GM23338 (cell line): ENCODE measurements at regions not wholly inside any gene's neighbourhood (a gene's known extent, or its start where the extent isn't known, plus 50 kb on each side); places are given as distances from the start of the nearest gene placed in this dataset.

Experiments used
- ATAC-seq: fragments of 200-7000 bp; cut with Tn5 transposase; 3 replicates; pipeline ENCODE4 v1.9.1; 2020
- DNase-seq: peaks from one replicate; pipeline ENCODE4 v3.0.0-alpha.2; 2015; ENCODE audit warnings: low spot score
- H2AFZ ChIP-seq: fragments of 200-600 bp; sonication (generic); 2 replicates; pipeline ENCODE4 v1.8.0; 2016; ENCODE audit warnings: antibody characterized with exemption, mild to moderate bottlenecking, moderate library complexity
- H3F3A ChIP-seq: fragments of 200-600 bp; sonication (generic); replicated peaks from 2 replicates; pipeline ENCODE4 v1.8.0; 2017; ENCODE audit warnings: antibody characterized with exemption, mixed run types, low read depth
- H3K27ac ChIP-seq: fragments of 200-600 bp; sonication (generic); 2 replicates; pipeline ENCODE4 v1.6.1; 2016; ENCODE audit warnings: low read depth
- H3K27me3 ChIP-seq: fragments of 200-600 bp; sonication (generic); 2 replicates; pipeline ENCODE4 v1.8.0; 2016; ENCODE audit warnings: mild to moderate bottlenecking, mixed run types, moderate library complexity; ENCODE audit not compliant: insufficient read depth
- H3K36me3 ChIP-seq: fragments of 200-600 bp; sonication (generic); 2 replicates; pipeline ENCODE4 v1.8.0; 2016; ENCODE audit warnings: mild to moderate bottlenecking; ENCODE audit not compliant: insufficient read depth
- H3K4me1 ChIP-seq: fragments of 200-600 bp; sonication (generic); 2 replicates; pipeline ENCODE4 v1.8.0; 2016; ENCODE audit warnings: mild to moderate bottlenecking, moderate library complexity; ENCODE audit not compliant: insufficient read depth
- H3K4me2 ChIP-seq: fragments of 200-600 bp; sonication (generic); 2 replicates; pipeline ENCODE4 v1.7.1; 2017; ENCODE audit warnings: mixed run types
- H3K4me3 ChIP-seq: fragments of 200-600 bp; sonication (generic); 2 replicates; pipeline ENCODE4 v1.6.1; 2016; ENCODE audit warnings: mixed run types
- H3K79me2 ChIP-seq: fragments of 200-600 bp; sonication (generic); replicated peaks from 2 replicates; pipeline ENCODE4 v1.8.0; 2017; ENCODE audit warnings: mild to moderate bottlenecking; ENCODE audit not compliant: insufficient read depth
- H3K9me2 ChIP-seq: fragments of 200-600 bp; sonication (generic); 2 replicates; pipeline ENCODE4 v1.8.0; 2017; ENCODE audit not compliant: insufficient read depth
- H4K20me1 ChIP-seq: fragments of 200-600 bp; sonication (generic); replicated peaks from 2 replicates; pipeline ENCODE4 v1.8.0; 2017; ENCODE audit warnings: mild to moderate bottlenecking; ENCODE audit not compliant: insufficient read depth
- H3K27ac Mint-ChIP-seq: 2 replicates; pipeline ENCODE4 v1.8.0; 2020; ENCODE audit warnings: inconsistent platforms, mild to moderate bottlenecking, moderate library complexity, mixed read lengths
- H3K27me3 Mint-ChIP-seq: 3 replicates; pipeline ENCODE4 v1.8.0; 2022; ENCODE audit warnings: low read depth, mild to moderate bottlenecking, moderate library complexity, mixed read lengths, inconsistent platforms; ENCODE audit not compliant: insufficient read depth, poor library complexity
- H3K36me3 Mint-ChIP-seq: 3 replicates; pipeline ENCODE4 v1.8.0; 2021; ENCODE audit warnings: low read depth, mild to moderate bottlenecking, inconsistent platforms, moderate library complexity, mixed read lengths
- H3K4me1 Mint-ChIP-seq: 3 replicates; pipeline ENCODE4 v1.8.0; 2020; ENCODE audit warnings: mild to moderate bottlenecking, inconsistent platforms, mixed read lengths
- H3K4me3 Mint-ChIP-seq: 3 replicates; pipeline ENCODE4 v1.8.0; 2021; ENCODE audit warnings: moderate library complexity, mild to moderate bottlenecking, inconsistent platforms, mixed read lengths
- H3K9me3 Mint-ChIP-seq: 3 replicates; pipeline ENCODE4 v1.8.0; 2020; ENCODE audit warnings: moderate library complexity, mild to moderate bottlenecking, inconsistent platforms, mixed read lengths
- CREB1 ChIP-seq: fragments of 250-450 bp; sonication (Bioruptor Pico); IDR thresholded peaks from 2 replicates; pipeline ENCODE4 v1.5.0; 2020; ENCODE audit warnings: low read depth, mild to moderate bottlenecking, moderate library complexity
- EZH2 ChIP-seq: fragments of 200-600 bp; sonication (generic); IDR thresholded peaks from one replicate; pipeline ENCODE4 v1.8.0; 2017; ENCODE audit warnings: antibody characterized with exemption, mild to moderate bottlenecking, low read depth; ENCODE audit not compliant: unreplicated experiment
- EZH2phosphoT487 ChIP-seq: fragments of 200-600 bp; sonication (generic); IDR thresholded peaks from one replicate; pipeline ENCODE4 v1.8.1; 2018; ENCODE audit warnings: antibody characterized with exemption; ENCODE audit not compliant: unreplicated experiment
- JUNB ChIP-seq: IDR thresholded peaks from one replicate; pipeline ENCODE4 v1.6.1; 2016; ENCODE audit warnings: antibody characterized with exemption; ENCODE audit not compliant: unreplicated experiment
- ZNF331 ChIP-seq: fragments of 250-450 bp; sonication (Bioruptor Pico); IDR thresholded peaks from 2 replicates; pipeline ENCODE4 v1.5.0; 2020; ENCODE audit warnings: low read depth, mild to moderate bottlenecking, moderate library complexity
- TF ChIP-seq, protein P1 (sequence below): fragments of 250-450 bp; sonication (Bioruptor Pico); IDR thresholded peaks from 2 replicates; pipeline ENCODE4 v1.5.0; 2020; ENCODE audit warnings: mild to moderate bottlenecking, moderate library complexity

DNA sequence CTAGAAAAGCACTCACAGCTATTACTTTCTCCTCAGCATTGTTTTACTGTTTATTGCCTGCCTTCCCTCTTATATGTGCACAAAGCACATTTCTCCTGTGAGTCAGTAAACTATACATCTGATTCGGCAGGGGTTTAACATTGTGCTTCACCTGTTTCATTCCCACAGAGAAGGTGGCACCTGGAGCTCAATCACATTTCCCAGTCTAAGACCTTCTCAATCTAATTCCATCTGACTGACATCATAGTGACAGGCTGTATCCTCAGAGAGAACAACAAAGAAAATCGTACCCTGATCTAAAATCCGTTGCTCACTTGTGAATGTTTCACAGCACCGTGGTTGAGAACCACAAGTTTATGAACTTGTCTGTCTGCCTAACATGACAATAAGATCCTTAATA is 92.4 kb upstream of the CAST start:
- H3K4me1 ChIP-seq, result peaks cover 5% of the 10 kb centered on the region; the same call in 1 of the 2 replicates
- H3K27ac Mint-ChIP-seq, result no peak overlapping the region
- no peak overlapping the region for H3K4me3 ChIP-seq
- H3K27me3 Mint-ChIP-seq, result peaks cover 1% of the 10 kb centered on the region
- no peaks in the 10 kb centered on the region for H3F3A ChIP-seq
- H3K4me1 Mint-ChIP-seq, result peaks cover 8% of the 10 kb centered on the region
- H3K36me3 Mint-ChIP-seq, result no peaks in the 10 kb centered on the region
- no peak overlapping the region for H2AFZ ChIP-seq
- H3K27me3 ChIP-seq, result no peaks in the 10 kb centered on the region
- no peak overlapping the region for H3K4me2 ChIP-seq
- no peak for DNase-seq
- H3K27ac ChIP-seq, result no peak overlapping the region
- H3K9me3 Mint-ChIP-seq, result no peaks in the 10 kb centered on the region
- H3K79me2 ChIP-seq, result no peaks in the 10 kb centered on the region
- H3K36me3 ChIP-seq, result no peaks in the 10 kb centered on the region
- no peak overlapping the region for H3K4me3 Mint-ChIP-seq
- TF ChIP-seq, protein P1, sequence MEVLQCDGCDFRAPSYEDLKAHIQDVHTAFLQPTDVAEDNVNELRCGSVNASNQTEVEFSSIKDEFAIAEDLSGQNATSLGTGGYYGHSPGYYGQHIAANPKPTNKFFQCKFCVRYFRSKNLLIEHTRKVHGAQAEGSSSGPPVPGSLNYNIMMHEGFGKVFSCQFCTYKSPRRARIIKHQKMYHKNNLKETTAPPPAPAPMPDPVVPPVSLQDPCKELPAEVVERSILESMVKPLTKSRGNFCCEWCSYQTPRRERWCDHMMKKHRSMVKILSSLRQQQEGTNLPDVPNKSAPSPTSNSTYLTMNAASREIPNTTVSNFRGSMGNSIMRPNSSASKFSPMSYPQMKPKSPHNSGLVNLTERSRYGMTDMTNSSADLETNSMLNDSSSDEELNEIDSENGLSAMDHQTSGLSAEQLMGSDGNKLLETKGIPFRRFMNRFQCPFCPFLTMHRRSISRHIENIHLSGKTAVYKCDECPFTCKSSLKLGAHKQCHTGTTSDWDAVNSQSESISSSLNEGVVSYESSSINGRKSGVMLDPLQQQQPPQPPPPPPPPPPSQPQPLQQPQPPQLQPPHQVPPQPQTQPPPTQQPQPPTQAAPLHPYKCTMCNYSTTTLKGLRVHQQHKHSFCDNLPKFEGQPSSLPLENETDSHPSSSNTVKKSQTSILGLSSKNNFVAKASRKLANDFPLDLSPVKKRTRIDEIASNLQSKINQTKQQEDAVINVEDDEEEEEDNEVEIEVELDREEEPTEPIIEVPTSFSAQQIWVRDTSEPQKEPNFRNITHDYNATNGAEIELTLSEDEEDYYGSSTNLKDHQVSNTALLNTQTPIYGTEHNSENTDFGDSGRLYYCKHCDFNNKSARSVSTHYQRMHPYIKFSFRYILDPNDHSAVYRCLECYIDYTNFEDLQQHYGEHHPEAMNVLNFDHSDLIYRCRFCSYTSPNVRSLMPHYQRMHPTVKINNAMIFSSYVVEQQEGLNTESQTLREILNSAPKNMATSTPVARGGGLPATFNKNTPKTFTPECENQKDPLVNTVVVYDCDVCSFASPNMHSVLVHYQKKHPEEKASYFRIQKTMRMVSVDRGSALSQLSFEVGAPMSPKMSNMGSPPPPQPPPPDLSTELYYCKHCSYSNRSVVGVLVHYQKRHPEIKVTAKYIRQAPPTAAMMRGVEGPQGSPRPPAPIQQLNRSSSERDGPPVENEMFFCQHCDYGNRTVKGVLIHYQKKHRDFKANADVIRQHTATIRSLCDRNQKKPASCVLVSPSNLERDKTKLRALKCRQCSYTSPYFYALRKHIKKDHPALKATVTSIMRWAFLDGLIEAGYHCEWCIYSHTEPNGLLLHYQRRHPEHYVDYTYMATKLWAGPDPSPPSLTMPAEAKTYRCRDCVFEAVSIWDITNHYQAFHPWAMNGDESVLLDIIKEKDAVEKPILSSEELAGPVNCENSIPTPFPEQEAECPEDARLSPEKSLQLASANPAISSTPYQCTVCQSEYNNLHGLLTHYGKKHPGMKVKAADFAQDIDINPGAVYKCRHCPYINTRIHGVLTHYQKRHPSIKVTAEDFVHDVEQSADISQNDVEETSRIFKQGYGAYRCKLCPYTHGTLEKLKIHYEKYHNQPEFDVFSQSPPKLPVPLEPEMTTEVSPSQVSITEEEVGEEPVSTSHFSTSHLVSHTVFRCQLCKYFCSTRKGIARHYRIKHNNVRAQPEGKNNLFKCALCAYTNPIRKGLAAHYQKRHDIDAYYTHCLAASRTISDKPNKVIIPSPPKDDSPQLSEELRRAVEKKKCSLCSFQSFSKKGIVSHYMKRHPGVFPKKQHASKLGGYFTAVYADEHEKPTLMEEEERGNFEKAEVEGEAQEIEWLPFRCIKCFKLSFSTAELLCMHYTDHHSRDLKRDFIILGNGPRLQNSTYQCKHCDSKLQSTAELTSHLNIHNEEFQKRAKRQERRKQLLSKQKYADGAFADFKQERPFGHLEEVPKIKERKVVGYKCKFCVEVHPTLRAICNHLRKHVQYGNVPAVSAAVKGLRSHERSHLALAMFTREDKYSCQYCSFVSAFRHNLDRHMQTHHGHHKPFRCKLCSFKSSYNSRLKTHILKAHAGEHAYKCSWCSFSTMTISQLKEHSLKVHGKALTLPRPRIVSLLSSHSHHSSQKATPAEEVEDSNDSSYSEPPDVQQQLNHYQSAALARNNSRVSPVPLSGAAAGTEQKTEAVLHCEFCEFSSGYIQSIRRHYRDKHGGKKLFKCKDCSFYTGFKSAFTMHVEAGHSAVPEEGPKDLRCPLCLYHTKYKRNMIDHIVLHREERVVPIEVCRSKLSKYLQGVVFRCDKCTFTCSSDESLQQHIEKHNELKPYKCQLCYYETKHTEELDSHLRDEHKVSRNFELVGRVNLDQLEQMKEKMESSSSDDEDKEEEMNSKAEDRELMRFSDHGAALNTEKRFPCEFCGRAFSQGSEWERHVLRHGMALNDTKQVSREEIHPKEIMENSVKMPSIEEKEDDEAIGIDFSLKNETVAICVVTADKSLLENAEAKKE (CRISPR knock-in tag), result no peak
- TF ChIP-seq EZH2phosphoT487, result no peak
- TF ChIP-seq JUNB, result no peak
- no peaks in the 10 kb centered on the region for H4K20me1 ChIP-seq
- H3K9me2 ChIP-seq, result no peaks in the 10 kb centered on the region
- no peak for ATAC-seq

DNA sequence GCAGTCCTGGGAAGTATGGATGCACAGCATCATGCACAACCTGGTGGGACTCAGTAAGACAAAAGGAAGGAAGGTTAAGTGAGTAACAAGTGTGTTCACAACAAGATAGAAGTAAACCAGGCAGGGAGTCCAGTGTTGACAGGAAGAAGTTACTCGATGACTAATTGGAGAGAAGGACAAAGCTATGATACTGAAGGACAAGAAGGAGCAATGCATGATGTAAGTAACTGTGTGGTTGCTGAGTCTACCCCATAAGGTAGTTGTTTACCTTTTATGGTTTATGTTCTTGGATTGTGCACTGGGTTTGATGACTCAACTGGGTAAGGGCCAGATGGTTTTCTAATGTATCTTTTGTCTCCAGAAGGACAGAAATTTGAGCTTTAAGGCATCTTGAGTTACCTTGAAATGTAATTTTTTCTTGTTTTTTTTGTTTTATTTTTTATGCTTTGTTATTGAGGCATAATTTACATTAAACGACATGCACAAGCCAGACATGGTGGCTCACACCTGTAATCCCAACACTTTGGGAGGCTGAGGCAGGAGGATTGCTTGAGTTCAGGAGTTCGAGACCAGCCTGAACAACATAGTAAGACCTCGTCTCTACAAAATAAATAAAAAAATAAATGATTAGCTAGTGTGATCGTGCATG is 89.2 kb upstream of the CAST start:
- Mint-ChIP-seq H3K36me3 (no peaks in the 10 kb centered on the region), H3K27ac (no peak overlapping the region), H3K4me3 (no peak overlapping the region), H3K27me3 (peaks cover 1% of the 10 kb centered on the region), H3K9me3 (no peaks in the 10 kb centered on the region), H3K4me1 (no peaks in the 10 kb centered on the region)
- DNase-seq, result no peak
- Histone ChIP-seq H3K4me3 (no peak overlapping the region), H3K27ac (no peak overlapping the region), H4K20me1 (no peaks in the 10 kb centered on the region), H3K36me3 (no peaks in the 10 kb centered on the region), H3K9me2 (no peaks in the 10 kb centered on the region), H3K79me2 (no peaks in the 10 kb centered on the region), H2AFZ (no peak overlapping the region), H3K4me1 (no peaks in the 10 kb centered on the region), H3K27me3 (no peaks in the 10 kb centered on the region), H3K4me2 (no peak overlapping the region), H3F3A (no peaks in the 10 kb centered on the region)
- no peak for ATAC-seq
- TF ChIP-seq JUNB, result no peak
- TF ChIP-seq ZNF331 (CRISPR knock-in tag), result no peak
- no peak for TF ChIP-seq EZH2
- TF ChIP-seq CREB1 (CRISPR knock-in tag), result no peak
- TF ChIP-seq, protein P1 (CRISPR knock-in tag), result no peak
